HG02852 (cell line): ENCODE measurements at regions not wholly inside any gene's neighbourhood (a gene's known extent, or its start where the extent isn't known, plus 50 kb on each side); places are given as distances from the start of the nearest gene placed in this dataset.

Experiments used
- ATAC-seq: cut with Tn5 transposase; IDR thresholded peaks from one replicate; pipeline ENCODE4 v1.9.1; 2021; ENCODE audit warnings: mild to moderate bottlenecking, moderate library complexity; ENCODE audit not compliant: unreplicated experiment

GRCh38 chr10:65291286-65291685 is 1634.5 kb upstream of the LRRTM3 start:
- no peak for ATAC-seq

GRCh38 chr10:65292551-65292950 is 1633.3 kb upstream of the LRRTM3 start:
- no peak for ATAC-seq

- ATAC-seq = no peak
Measured at GRCh38 chr10:65294329-65294728, 1631.5 kb upstream of the LRRTM3 start.

GRCh38 chr10:65301181-65301580 is 1624.7 kb upstream of the LRRTM3 start:
- no peak for ATAC-seq

GRCh38 chr10:65306201-65306600 is 1619.6 kb upstream of the LRRTM3 start:
- no peak for ATAC-seq

GRCh38 chr10:65312876-65313275 is 1613.0 kb upstream of the LRRTM3 start:
- no peak for ATAC-seq

GRCh38 chr10:65313406-65313805 is 1612.4 kb upstream of the LRRTM3 start:
- no peak for ATAC-seq

- no peak for ATAC-seq
Measured at GRCh38 chr10:65314253-65314652, 1611.6 kb upstream of the LRRTM3 start.

GRCh38 chr10:65319493-65319892 is 1606.3 kb upstream of the LRRTM3 start:
- no peak for ATAC-seq

GRCh38 chr10:65320236-65321026 is 1605.4 kb upstream of the LRRTM3 start:
- no peak for ATAC-seq

GRCh38 chr10:65323802-65324201 is 1602.0 kb upstream of the LRRTM3 start:
- ATAC-seq = no peak

- no peak for ATAC-seq
Measured at GRCh38 chr10:65325913-65326312, 1599.9 kb upstream of the LRRTM3 start.

- ATAC-seq = no peak
Measured at GRCh38 chr10:65328486-65328885, 1597.3 kb upstream of the LRRTM3 start.

GRCh38 chr10:65335311-65335710 is 1590.5 kb upstream of the LRRTM3 start:
- ATAC-seq = no peak

- no peak for ATAC-seq
Measured at GRCh38 chr10:65340340-65340739, 1585.5 kb upstream of the LRRTM3 start.

GRCh38 chr10:65341323-65341925 is 1584.4 kb upstream of the LRRTM3 start:
- ATAC-seq = no peak

- ATAC-seq = no peak
Measured at GRCh38 chr10:65342245-65342644, 1583.6 kb upstream of the LRRTM3 start.

- no peak for ATAC-seq
Measured at GRCh38 chr10:65346466-65346865, 1579.4 kb upstream of the LRRTM3 start.

- no peak for ATAC-seq
Measured at GRCh38 chr10:65348637-65349036, 1577.2 kb upstream of the LRRTM3 start.

- no peak for ATAC-seq
Measured at GRCh38 chr10:65350611-65351010, 1575.2 kb upstream of the LRRTM3 start.

GRCh38 chr10:65355141-65355680 is 1570.6 kb upstream of the LRRTM3 start:
- no peak for ATAC-seq

- no peak for ATAC-seq
Measured at GRCh38 chr10:65358565-65358964, 1567.3 kb upstream of the LRRTM3 start.
